ENCODE measurements at regions not wholly inside any gene's neighbourhood (a gene's known extent, or its start where the extent isn't known, plus 50 kb on each side); places are given as distances from the start of the nearest gene placed in this dataset.
A peak's percentile ranks its signal among the peaks of the same experiment; 100 is the strongest.

- DNase-seq, result no peak
- Histone ChIP-seq H3K27ac (no peak overlapping the region), H3K4me3 (no peak overlapping the region), H3K9me3 (no peaks in the 10 kb centered on the region), H3K36me3 (no peaks in the 10 kb centered on the region), H3K4me1 (peaks cover 0 to 6% (median 0%) of the 10 kb centered on the region in 4 donors), H3K27me3 (no peaks in the 10 kb centered on the region)
- WGBS (ENCODE audit: insufficient coverage, low coverage, low lambda C conversion rate, missing lambda C conversion rate), result 26% methylated on average over 2 of the region's 4 CpGs
- TF ChIP-seq CTCF (IDR thresholded peaks at IDR 0.05), result no peak
- TF ChIP-seq POLR2A (IDR thresholded peaks at IDR 0.05), result no peak
- ATAC-seq, result no peak
- intact Hi-C loops (cut with DNase I), result no loop called here
Observed at GRCh38 chr15:26087395-26087794, 224.3 kb upstream of the ATP10A start.

GRCh38 chr15:26084771-26085170 lies 221.6 kb upstream of the ATP10A start:
- TF ChIP-seq CTCF (IDR thresholded peaks at IDR 0.05) (no peak), POLR2A (IDR thresholded peaks at IDR 0.05) (no peak)
- H3K36me3 ChIP-seq, result no peaks in the 10 kb centered on the region
- no peak for ATAC-seq
- H3K27me3 ChIP-seq, result no peaks in the 10 kb centered on the region
- no peak overlapping the region for H3K4me3 ChIP-seq
- H3K4me1 ChIP-seq, result peaks cover 0 to 6% (median 0%) of the 10 kb centered on the region in 4 donors
- no peak for DNase-seq
- 85% methylated on average over 8 of the region's 8 CpGs for WGBS (ENCODE audit: insufficient coverage, low coverage, low lambda C conversion rate, missing lambda C conversion rate)
- H3K9me3 ChIP-seq, result no peaks in the 10 kb centered on the region
- intact Hi-C loops (cut with DNase I), result no loop called here
- H3K27ac ChIP-seq, result no peak overlapping the region

- peaks cover 0 to 6% (median 0%) of the 10 kb centered on the region in 4 donors for H3K4me1 ChIP-seq
- H3K9me3 ChIP-seq, result no peaks in the 10 kb centered on the region
- intact Hi-C loops (cut with DNase I), result no loop called here
- no peaks in the 10 kb centered on the region for H3K27me3 ChIP-seq
- ATAC-seq (no peak), DNase-seq (no peak)
- H3K27ac ChIP-seq, result no peak overlapping the region
- no peak for TF ChIP-seq CTCF (IDR thresholded peaks at IDR 0.05)
- TF ChIP-seq POLR2A (IDR thresholded peaks at IDR 0.05), result no peak
- no peak overlapping the region for H3K4me3 ChIP-seq
- no peaks in the 10 kb centered on the region for H3K36me3 ChIP-seq
- 40% methylated on average over 2 of the region's 2 CpGs for WGBS (ENCODE audit: insufficient coverage, low coverage, low lambda C conversion rate, missing lambda C conversion rate)
Observed at GRCh38 chr15:26083896-26084295, 220.8 kb upstream of the ATP10A start.

GRCh38 chr15:26083457-26083856 lies 220.3 kb upstream of the ATP10A start:
- no peak for ATAC-seq
- Histone ChIP-seq H3K36me3 (no peaks in the 10 kb centered on the region), H3K27me3 (no peaks in the 10 kb centered on the region), H3K9me3 (no peaks in the 10 kb centered on the region), H3K4me3 (peak overlapping the region in 1 of 3 donors; percentile 68), H3K4me1 (peaks cover 0 to 6% (median 0%) of the 10 kb centered on the region in 4 donors), H3K27ac (peak overlapping the region in 2 of 3 donors; percentile 89 to 96)
- WGBS (ENCODE audit: insufficient coverage, low coverage, low lambda C conversion rate, missing lambda C conversion rate), result 78% methylated on average over 4 of the region's 4 CpGs
- DNase-seq, result no peak
- no peak for TF ChIP-seq POLR2A (IDR thresholded peaks at IDR 0.05)
- no peak for TF ChIP-seq CTCF (IDR thresholded peaks at IDR 0.05)
- intact Hi-C loops (cut with DNase I), result no loop called here
